22Rv1 (cell line): ENCODE measurements at regions not wholly inside any gene's neighbourhood (a gene's known extent, or its start where the extent isn't known, plus 50 kb on each side); places are given as distances from the start of the nearest gene placed in this dataset.

Experiments used
- ZFX ChIP-seq: fragments of 450-650 bp; IDR thresholded peaks from 2 replicates; pipeline ENCODE4 v1.6.1; 2017; ENCODE audit warnings: antibody characterized with exemption, borderline replicate concordance
- TF ChIP-seq, protein P1 (sequence below): fragments of 450-650 bp; IDR thresholded peaks from 2 replicates; pipeline ENCODE4 v1.5.1; 2017; ENCODE audit warnings: mild to moderate bottlenecking

DNA sequence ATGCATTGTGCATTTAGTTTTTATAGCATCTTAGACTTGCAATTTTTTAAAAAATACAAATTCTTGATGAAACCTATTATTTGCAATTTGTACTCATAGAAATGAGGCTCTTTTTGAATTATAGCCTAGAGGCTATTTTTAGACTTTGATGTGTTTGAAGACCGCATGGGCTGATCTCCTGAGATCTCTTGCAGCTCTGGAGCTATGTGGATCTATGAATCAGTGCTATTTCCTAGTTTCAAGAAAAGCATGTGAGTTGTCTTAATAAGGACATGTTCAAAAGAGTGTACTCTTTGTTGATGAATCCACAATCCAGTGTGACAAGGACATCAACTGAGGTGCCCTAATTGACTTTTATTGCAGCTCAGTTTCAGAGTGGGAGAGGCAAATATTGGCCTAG lies 620.5 kb downstream of the ETS1 start:
- TF ChIP-seq, protein P1, sequence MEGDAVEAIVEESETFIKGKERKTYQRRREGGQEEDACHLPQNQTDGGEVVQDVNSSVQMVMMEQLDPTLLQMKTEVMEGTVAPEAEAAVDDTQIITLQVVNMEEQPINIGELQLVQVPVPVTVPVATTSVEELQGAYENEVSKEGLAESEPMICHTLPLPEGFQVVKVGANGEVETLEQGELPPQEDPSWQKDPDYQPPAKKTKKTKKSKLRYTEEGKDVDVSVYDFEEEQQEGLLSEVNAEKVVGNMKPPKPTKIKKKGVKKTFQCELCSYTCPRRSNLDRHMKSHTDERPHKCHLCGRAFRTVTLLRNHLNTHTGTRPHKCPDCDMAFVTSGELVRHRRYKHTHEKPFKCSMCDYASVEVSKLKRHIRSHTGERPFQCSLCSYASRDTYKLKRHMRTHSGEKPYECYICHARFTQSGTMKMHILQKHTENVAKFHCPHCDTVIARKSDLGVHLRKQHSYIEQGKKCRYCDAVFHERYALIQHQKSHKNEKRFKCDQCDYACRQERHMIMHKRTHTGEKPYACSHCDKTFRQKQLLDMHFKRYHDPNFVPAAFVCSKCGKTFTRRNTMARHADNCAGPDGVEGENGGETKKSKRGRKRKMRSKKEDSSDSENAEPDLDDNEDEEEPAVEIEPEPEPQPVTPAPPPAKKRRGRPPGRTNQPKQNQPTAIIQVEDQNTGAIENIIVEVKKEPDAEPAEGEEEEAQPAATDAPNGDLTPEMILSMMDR, result no peak
- no peak for TF ChIP-seq ZFX
